ENCODE measurements at regions not wholly inside any gene's neighbourhood (a gene's known extent, or its start where the extent isn't known, plus 50 kb on each side); places are given as distances from the start of the nearest gene placed in this dataset.

- no peak overlapping the region for H3K4me3 ChIP-seq (ENCODE audit: low read depth, low read length)
- TF ChIP-seq CTCF (IDR thresholded peaks at IDR 0.05; ENCODE audit: insufficient read depth, low read depth, low read length): no peak
- no peak for DNase-seq (ENCODE audit: low read depth)
Observed at GRCh38 chr2:116749994-116750393, 1064.5 kb upstream of the DDX18 start.

DNA sequence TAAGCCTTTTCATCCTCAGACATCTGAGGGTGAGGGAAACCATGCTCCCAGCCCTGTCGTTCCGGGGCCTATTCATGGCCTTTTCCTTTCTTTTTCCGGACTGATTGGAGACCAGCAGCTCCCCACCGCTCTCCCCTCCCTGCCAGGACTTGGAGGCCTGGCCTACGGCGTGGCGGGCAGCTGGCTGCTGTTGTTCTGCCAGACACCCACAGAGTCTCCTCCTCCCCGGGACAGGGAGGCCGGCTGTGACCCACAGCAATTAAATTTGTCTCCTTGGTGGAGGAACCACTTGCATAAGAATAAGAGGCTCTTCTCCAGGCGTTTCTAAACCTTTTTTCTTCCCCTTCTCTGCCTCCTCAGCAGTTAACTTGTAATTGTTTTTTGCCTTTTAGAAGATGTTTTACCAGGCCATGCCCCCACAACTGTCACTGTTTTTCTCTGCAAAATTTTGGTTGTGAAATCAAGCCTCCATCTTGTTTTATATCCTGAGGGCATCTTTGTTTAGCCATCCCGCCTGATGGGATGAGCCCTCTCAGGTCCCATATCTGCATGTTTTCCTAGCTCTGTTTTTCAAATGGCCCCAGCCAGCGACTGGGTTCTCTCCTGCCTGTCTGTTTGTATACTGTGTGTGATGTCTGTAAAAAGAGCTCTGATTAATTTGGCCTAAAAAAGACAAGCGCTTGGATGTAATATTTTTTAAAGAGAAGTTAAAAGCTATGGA, 1060.0 kb upstream of the DDX18 start:
- no peak for DNase-seq (ENCODE audit: low read depth)
- no peak overlapping the region for H3K4me3 ChIP-seq (ENCODE audit: low read depth, low read length)
- no peak for TF ChIP-seq CTCF (IDR thresholded peaks at IDR 0.05; ENCODE audit: insufficient read depth, low read depth, low read length)

DNA sequence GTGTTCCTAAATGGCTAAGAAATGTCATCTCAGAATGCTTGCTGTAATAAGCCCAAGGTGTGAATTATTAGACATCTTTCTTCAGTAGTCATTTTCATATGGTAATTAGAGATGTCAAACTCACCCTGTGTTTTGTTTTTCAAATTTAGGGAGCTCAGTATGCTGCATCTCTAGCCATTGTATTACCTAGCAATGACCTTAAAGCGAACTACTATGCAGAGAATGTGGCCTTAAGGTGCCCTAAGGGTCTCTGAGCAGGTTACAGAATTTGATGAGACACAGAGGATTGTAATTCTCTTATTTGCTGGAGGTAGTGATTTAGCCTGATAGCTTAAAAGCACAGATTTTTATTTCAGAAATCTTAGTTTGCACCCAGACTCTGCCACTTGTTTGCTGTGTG, 1052.6 kb upstream of the DDX18 start:
- no peak for DNase-seq (ENCODE audit: low read depth)
- no peak for TF ChIP-seq CTCF (IDR thresholded peaks at IDR 0.05; ENCODE audit: insufficient read depth, low read depth, low read length)
- no peak overlapping the region for H3K4me3 ChIP-seq (ENCODE audit: low read depth, low read length)

DNA sequence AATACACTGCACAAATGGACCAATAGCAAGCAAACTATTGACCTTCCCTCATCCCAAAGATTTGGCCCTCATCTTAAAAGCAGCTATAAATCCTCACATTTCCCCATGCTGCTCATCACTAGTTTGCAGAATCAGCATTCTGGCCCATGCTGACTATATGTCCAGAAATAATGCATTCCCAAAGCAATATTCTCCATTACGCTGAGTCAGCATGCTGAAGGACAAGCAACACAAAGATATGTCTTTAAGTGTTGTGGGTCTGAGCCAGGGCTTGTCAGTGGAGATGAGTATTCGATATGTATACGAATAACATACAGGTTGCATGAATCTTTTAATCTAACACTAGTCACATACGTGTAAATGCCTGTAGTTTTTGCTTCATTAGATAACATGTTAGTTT, 1045.0 kb upstream of the DDX18 start:
- no peak for TF ChIP-seq CTCF (IDR thresholded peaks at IDR 0.05; ENCODE audit: insufficient read depth, low read depth, low read length)

GRCh38 chr2:116776556-116776955, 1037.9 kb upstream of the DDX18 start:
- no peak overlapping the region for H3K4me3 ChIP-seq (ENCODE audit: low read depth, low read length)
- no peak for TF ChIP-seq CTCF (IDR thresholded peaks at IDR 0.05; ENCODE audit: insufficient read depth, low read depth, low read length)
- DNase-seq (ENCODE audit: low read depth): no peak

More for the DNA sequence above, 1045.0 kb upstream of the DDX18 start:
- DNase-seq (ENCODE audit: low read depth): no peak
- H3K4me3 ChIP-seq (ENCODE audit: low read depth, low read length): no peak overlapping the region

DNA sequence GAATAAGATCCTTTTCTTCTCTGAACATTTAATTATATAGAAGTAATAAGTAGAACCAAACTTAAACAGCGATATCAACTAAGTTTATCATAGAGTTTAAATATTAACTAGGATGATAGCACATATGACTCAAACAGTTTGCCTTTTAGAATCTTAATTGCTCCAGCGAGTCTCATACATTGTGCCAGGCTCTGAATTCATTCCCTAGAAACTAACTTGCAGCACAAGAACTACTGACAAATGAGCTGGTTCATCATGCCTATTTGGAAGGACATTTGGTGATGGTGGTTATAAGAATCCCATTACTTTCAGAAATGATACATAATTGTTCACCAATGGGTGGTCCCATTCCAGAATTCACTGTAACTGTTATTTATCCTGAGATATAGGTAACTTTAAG, 1026.6 kb upstream of the DDX18 start:
- no peak for DNase-seq (ENCODE audit: low read depth)
- no peak overlapping the region for H3K4me3 ChIP-seq (ENCODE audit: low read depth, low read length)
- no peak for TF ChIP-seq CTCF (IDR thresholded peaks at IDR 0.05; ENCODE audit: insufficient read depth, low read depth, low read length)

- H3K4me3 ChIP-seq (ENCODE audit: low read depth, low read length): no peak overlapping the region
- no peak for DNase-seq (ENCODE audit: low read depth)
- TF ChIP-seq CTCF (IDR thresholded peaks at IDR 0.05; ENCODE audit: insufficient read depth, low read depth, low read length): no peak
Observed at GRCh38 chr2:116802671-116803070, 1011.8 kb upstream of the DDX18 start.
